GM12873 (cell line): ENCODE measurements at regions not wholly inside any gene's neighbourhood (a gene's known extent, or its start where the extent isn't known, plus 50 kb on each side); places are given as distances from the start of the nearest gene placed in this dataset.

Experiments used
- TF ChIP-seq, protein P1 (sequence below): IDR thresholded peaks from 2 replicates; pipeline ENCODE4 v1.5.1; 2012; ENCODE audit warnings: low read depth, mild to moderate bottlenecking, moderate library complexity, low read length, control low read depth; ENCODE audit not compliant: insufficient read depth; ENCODE audit errors: missing control alignments

DNA sequence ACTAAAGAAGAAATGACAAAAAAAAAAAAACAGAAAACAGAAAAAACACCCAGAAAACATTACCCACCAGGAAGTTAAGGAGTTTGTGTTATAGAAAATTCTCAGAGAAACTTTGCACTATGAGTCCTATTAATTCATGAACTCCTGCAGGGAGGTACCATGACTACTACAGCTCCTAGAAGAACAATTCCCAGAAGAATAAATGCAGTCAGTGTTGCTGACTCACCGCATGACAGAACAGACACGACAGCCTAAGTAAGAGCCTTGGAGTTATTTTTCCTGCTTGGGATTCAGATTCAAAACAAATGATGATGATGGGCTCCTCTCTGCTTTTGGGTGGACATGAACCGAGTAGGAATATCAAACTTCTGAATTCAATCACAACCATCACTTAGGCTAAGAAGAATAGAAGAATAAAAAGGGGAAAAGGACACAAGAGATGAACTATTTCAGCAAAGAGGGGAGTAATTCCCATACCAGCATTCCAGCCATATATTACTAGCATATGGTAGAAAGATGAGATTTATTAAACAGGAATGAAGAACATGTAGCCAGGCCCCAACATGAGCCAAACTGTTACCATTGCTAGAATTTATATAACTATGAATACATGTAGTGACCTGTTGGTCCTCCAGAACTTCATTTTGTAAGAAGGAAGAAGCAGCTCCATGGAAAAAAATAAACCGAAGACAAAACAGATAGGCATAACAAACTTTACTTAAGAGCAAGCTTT lies 209.6 kb upstream of the PDE4D start:
- TF ChIP-seq, protein P1, sequence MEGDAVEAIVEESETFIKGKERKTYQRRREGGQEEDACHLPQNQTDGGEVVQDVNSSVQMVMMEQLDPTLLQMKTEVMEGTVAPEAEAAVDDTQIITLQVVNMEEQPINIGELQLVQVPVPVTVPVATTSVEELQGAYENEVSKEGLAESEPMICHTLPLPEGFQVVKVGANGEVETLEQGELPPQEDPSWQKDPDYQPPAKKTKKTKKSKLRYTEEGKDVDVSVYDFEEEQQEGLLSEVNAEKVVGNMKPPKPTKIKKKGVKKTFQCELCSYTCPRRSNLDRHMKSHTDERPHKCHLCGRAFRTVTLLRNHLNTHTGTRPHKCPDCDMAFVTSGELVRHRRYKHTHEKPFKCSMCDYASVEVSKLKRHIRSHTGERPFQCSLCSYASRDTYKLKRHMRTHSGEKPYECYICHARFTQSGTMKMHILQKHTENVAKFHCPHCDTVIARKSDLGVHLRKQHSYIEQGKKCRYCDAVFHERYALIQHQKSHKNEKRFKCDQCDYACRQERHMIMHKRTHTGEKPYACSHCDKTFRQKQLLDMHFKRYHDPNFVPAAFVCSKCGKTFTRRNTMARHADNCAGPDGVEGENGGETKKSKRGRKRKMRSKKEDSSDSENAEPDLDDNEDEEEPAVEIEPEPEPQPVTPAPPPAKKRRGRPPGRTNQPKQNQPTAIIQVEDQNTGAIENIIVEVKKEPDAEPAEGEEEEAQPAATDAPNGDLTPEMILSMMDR, result no peak

DNA sequence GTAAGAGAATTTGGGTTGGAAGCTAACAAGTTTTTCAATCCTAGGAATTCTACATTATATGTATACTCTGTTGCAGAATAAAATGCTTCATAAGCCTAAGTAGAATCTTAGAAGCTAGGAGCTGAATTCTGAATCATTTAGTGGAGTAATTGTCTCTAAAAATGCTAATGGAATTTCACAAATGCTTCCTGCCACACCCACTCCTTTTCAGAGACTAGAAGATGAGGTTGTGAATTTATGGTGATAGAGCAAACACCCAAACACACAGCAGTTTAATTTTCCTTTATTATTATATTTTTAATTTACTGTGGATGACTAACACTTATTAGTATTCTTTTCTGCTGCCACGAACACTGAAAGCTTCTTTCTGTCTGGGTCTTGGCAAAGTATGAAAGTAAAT lies 208.0 kb upstream of the PDE4D start:
- TF ChIP-seq, protein P1, result no peak

DNA sequence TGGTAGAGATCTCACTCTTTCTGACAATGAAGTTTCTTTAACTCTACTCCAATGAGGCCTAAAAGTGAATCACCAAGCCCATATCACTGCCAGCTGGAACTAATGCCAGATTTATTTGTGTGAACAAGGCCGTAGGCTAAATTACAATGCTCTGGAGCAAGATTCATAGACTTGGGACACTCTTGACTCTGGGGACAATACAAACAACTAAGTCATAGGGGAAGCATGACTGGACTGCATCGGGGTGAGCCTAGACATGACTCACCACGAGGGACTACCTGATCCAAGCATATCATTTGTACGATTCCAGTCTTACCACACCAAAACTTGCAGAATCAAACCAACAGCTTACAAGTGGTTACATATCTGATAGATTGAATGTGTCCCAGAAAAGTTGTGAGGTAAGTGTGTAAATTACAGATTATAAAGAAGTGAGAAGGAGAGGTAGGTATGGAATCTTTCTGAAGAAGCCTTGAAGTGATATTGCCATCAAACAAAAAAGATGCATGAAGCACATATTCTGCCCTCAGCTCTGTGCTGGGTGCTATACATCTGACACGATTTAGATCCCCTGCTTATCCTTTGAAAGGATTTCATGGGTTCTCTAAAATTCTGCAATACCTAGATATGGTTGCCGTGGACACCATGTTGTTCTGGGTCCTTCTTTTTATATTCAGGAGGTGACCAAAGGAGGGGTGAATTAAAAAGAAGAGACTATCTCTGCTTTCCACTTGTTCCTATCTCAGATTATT lies 199.3 kb upstream of the PDE4D start:
- TF ChIP-seq, protein P1, result no peak

DNA sequence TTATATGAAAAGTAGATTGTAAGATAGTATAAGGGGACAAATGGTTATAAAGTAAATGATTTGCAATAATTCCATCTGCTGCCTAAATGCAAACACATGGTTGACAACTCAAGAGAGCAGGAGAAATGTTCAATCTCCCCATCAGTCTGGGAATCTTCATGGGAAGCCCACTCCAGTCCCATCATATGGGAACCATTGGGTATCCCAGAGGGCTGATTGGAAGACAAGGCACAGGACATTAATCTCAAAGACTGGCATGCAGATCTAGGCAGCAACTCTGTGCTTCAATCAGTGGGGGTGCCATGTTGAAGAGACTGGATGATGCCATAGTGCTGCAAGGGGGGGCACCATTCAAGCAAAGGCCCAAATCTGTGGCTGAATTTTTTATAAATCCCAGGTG lies 193.1 kb upstream of the PDE4D start:
- TF ChIP-seq, protein P1, result no peak

DNA sequence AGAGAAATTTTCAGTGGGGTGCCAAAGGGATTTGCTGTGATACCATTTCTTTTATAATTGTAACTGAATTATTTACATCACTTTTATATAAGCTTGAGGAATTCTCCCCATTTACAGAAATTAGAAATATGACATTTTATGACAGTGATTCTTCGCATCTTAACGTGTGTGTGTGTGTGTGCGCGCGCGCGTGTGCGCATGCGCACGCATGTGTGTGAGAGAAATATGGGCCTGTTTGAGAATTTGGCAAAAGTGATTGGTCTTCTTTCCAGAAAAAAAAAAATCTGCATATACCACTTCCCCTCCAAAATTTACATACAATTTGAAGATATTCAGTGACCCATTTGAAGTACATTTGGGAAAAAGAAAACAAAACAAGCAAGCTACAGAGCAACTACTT lies 190.7 kb upstream of the PDE4D start:
- TF ChIP-seq, protein P1, result no peak

DNA sequence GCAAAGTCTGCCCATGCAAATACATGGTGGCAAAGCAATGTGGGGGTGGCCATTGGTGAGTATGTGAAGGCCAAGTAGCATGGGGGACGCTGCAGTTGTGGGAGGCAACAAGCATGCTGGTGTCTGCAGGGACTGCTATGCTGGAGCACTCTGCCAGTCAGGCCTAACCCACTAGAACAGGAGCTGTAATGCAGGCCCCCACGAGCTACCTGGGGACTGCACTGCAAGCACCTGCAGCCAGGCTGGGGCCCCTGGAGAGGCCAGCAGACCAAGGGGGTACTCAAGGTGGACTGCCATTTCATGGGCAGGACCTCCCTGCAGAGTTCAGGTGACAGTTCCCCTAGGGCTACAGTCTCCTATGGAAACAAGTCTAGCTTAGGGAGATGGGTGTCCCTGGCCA lies 183.8 kb upstream of the PDE4D start:
- TF ChIP-seq, protein P1, result no peak

DNA sequence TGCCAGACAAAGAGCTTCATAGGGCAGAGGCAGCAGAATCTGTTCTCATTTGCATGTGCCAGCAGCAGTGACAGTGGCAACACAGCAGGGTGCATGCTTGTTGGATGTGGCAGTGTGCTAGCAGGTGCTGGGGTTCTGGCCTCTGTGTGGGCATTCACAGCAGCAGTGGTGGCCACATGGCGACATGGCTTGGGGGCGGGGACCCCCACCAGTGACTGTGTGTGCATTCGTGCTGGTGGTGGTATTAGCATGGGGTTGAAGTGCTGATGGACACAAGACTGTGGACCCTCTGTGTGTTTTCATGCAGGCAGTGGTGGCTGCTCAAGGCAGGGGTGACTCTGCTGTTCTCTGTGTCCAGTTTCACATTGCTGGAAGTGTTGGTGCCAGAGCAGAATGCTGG lies 183.2 kb upstream of the PDE4D start:
- TF ChIP-seq, protein P1, result no peak
